Heart left ventricle (tissue), 16 donors: ENCODE measurements at regions not wholly inside any gene's neighbourhood (a gene's known extent, or its start where the extent isn't known, plus 50 kb on each side); places are given as distances from the start of the nearest gene placed in this dataset.

ENCODE experiments used
- ATAC-seq, 4 donors: fragments of 200-7000 bp; cut with Tn5 transposase; one replicate each; pipeline ENCODE4 v1.9.1; 2020 to 2022; ENCODE audit warnings: moderate library complexity in 4 of 4, mild to moderate bottlenecking in 3 of 4, moderate number of reproducible peaks in 1 of 4
- DNase-seq, 5 donors: peaks; one replicate each; pipeline ENCODE4 v3.0.0-alpha.2; 2020
- H3K27ac ChIP-seq, 12 donors: fragments of 200-600 bp; sonication (generic) in 4 of 12; one replicate each; pipeline versions ENCODE4 v1.5.0 to v1.8.0; 2016 to 2022; ENCODE audit warnings: mild to moderate bottlenecking in 2 of 12
- H3K27me3 ChIP-seq, 9 donors: fragments of 200-600 bp; sonication (generic) in 2 of 9; one replicate each; pipeline versions ENCODE4 v1.5.1 to v1.8.0; 2016 to 2022; ENCODE audit warnings: mild to moderate bottlenecking in 3 of 9
- H3K36me3 ChIP-seq, 9 donors: fragments of 200-600 bp; sonication (generic) in 2 of 9; one replicate each; pipeline versions ENCODE4 v1.5.0 to v1.8.0; 2018 to 2022; ENCODE audit warnings: mild to moderate bottlenecking in 2 of 9
- H3K4me1 ChIP-seq, 12 donors: fragments of 200-600 bp; sonication (generic) in 4 of 12; one replicate each; pipeline versions ENCODE4 v1.5.0 to v1.8.0; 2016 to 2022; ENCODE audit warnings: mild to moderate bottlenecking in 3 of 12
- H3K4me3 ChIP-seq, 12 donors: fragments of 200-600 bp; sonication (generic) in 4 of 12; one replicate each; pipeline versions ENCODE4 v1.5.0 to v1.8.0; 2017 to 2022; ENCODE audit warnings: mild to moderate bottlenecking in 9 of 12, moderate library complexity in 4 of 12
- H3K9me3 ChIP-seq, 12 donors: fragments of 200-600 bp; sonication (generic) in 4 of 12; one replicate each; pipeline versions ENCODE4 v1.5.0 to v1.8.0; 2016 to 2022; ENCODE audit warnings: mild to moderate bottlenecking in 1 of 12
- CTCF ChIP-seq, 12 donors: fragments of 200-600 bp; sonication (generic) in 4 of 12; IDR thresholded peaks; one replicate each; pipeline versions ENCODE4 v1.5.0 to v1.8.0; 2018 to 2022; ENCODE audit warnings: antibody characterized with exemption in 12 of 12, mild to moderate bottlenecking in 5 of 12
- POLR2A ChIP-seq, 2 donors: fragments of 450-650 bp; IDR thresholded peaks; one replicate each; pipeline ENCODE4 v1.6.1; 2017; ENCODE audit warnings: antibody characterized with exemption in 2 of 2, mild to moderate bottlenecking in 2 of 2, moderate library complexity in 2 of 2
- WGBS, 4 donors: extraction: QIAGEN DNeasy Blood & Tissue Kit in 2 of 4; methylation state at CpG; one replicate each; pipeline versions ENCODE4 v1.1.5 to v1.1.7; 2013 to 2018; 5-methylcytosine and 5-hydroxymethylcytosine counted together
- intact Hi-C, 10 donors: fragments of 100-400 bp; cut with DNase I; formaldehyde crosslinking; loops; one replicate each; pipeline versions ENCODE4 v1.11.1 to v1.14.2; 2022
- donor health status: ischemic (EF 13 %, LVEDD 7.1; RV severe dilation, severe dysfunction).
- donor health status: healthy with polysubstance abuse.
- donor health status: DM: no; HTN: yes; CAD: no.
- donor health status: DM: no; HTN: no; CAD: no.
- donor health status: ischemic (EF 25% LVEDD 6.9; RV normal size, moderate dysfunction).
- donor health status: ischemic (EF 25% LVEDD 5.7; RV mildly dilated, moderate dysfunction).
- donor health status: healthy.
- donor health status: DM: yes; HTN: yes; CAD: no.
- donor health status: ischemic (EF 35%, LVEDD 5.7; RV mildly dilated, moderate dysfunction).
- donor health status: nonischemic (EF 11% LVEDD 7.7; RV severe dilation, severe dysfunction).
- donor health status: DM: yes; HTN: yes; CAD: no.
- donor health status: PGD.
- donor health status: ischemic (EF 29% LVEDD 5.4; RV normal size, mild dysfunction).
- donor health status: nonischemic (EF 23%, LVEDD 6.1; RV moderate dilation, normal function).

DNA sequence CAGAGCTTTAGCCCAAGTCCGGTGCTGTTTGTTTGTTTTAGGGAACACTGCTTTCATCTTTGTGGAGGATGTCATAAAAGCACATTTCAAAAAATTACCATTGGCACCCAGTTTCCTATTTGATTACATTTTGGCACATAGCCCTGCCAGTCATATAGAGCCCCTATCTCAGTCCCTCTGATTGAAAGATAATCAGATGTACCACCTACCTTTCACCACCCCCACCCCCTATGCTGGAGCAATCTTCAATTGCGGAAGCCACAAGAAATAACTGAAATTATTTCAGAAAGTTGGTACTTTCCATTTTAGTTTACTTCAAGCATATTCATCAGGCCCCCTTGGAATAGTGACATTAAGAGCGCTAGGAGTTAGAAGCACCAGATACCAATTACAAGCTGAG lies 136.7 kb upstream of the RPL34 start:
- WGBS, 4 donors, result 81 to 91% (median 88%) methylated on average over 3 of the region's 3 CpGs
- H3K4me3 ChIP-seq, result no peak overlapping the region
- no peak for ATAC-seq
- H3K4me1 ChIP-seq, result peaks cover 0 to 4% (median 0%) of the 10 kb centered on the region in 12 donors
- intact Hi-C loops, result no loop called here
- H3K36me3 ChIP-seq, result no peaks in the 10 kb centered on the region
- no peaks in the 10 kb centered on the region for H3K27me3 ChIP-seq
- no peak for DNase-seq
- no peak overlapping the region for H3K27ac ChIP-seq
- H3K9me3 ChIP-seq, result no peaks in the 10 kb centered on the region
- TF ChIP-seq POLR2A (IDR thresholded peaks at IDR 0.05) (no peak), CTCF (IDR thresholded peaks at IDR 0.05) (no peak)

- intact Hi-C loops, result no loop called here
Observed at GRCh38 chr4:108483079-108483478, 137.3 kb upstream of the RPL34 start.

GRCh38 chr4:108480881-108481280 lies 139.5 kb upstream of the RPL34 start:
- no peak for DNase-seq
- TF ChIP-seq POLR2A (IDR thresholded peaks at IDR 0.05) (no peak), CTCF (IDR thresholded peaks at IDR 0.05) (no peak)
- Histone ChIP-seq H3K27ac (no peak overlapping the region), H3K36me3 (no peaks in the 10 kb centered on the region), H3K4me1 (peaks cover 0 to 4% (median 0%) of the 10 kb centered on the region in 12 donors), H3K4me3 (no peak overlapping the region), H3K9me3 (no peaks in the 10 kb centered on the region), H3K27me3 (no peaks in the 10 kb centered on the region)
- WGBS, 4 donors, result 85 to 88% (median 87%) methylated on average over 1 of the region's 1 CpG
- ATAC-seq, result no peak
- intact Hi-C loops, result no loop called here

More at GRCh38 chr4:108483079-108483478, 137.3 kb upstream of the RPL34 start:
- Histone ChIP-seq H3K9me3 (no peaks in the 10 kb centered on the region), H3K27ac (peak overlapping the region in 1 of 12 donors; percentile 3), H3K4me1 (peaks cover 0 to 4% (median 0%) of the 10 kb centered on the region in 12 donors), H3K36me3 (no peaks in the 10 kb centered on the region), H3K27me3 (no peaks in the 10 kb centered on the region), H3K4me3 (no peak overlapping the region)
- ATAC-seq (no peak), DNase-seq (no peak)
- TF ChIP-seq POLR2A (IDR thresholded peaks at IDR 0.05), result no peak
- no peak for TF ChIP-seq CTCF (IDR thresholded peaks at IDR 0.05)
- 21 to 30% (median 27%) methylated on average over 1 of the region's 1 CpG for WGBS, 4 donors

DNA sequence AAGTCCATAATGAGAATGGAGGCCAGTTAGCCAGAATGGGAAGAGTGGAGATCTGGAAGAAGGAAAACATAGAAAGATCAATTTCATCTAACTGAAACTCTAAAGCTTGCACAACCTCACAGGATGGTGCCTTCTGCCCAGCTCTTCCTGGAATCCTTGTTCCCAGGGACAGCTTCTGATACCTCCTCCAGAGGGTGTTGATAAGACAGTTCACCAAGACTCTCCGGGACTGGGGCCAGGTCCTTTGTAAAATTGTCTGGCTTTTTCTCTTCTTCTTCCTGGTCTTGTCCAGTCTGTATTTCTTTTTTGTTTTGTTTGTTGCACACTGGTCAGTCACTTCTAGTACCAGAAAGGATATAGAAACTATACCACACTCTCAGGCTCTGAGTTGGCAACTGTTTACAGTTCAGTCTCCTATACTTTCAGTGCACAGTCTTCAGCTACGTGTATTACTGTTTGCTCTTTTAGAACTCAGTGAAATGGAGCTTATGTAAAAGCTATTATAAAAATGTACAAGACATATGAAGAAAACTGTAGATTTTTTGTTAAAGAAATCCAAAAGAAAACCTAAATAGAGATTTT lies 142.8 kb upstream of the RPL34 start:
- 53 to 62% (median 57%) methylated on average over 2 of the region's 2 CpGs for WGBS, 4 donors
- Histone ChIP-seq H3K36me3 (no peaks in the 10 kb centered on the region), H3K4me3 (no peak overlapping the region), H3K27ac (no peak overlapping the region), H3K4me1 (peaks cover 0 to 2% (median 0%) of the 10 kb centered on the region in 12 donors), H3K27me3 (no peaks in the 10 kb centered on the region), H3K9me3 (no peaks in the 10 kb centered on the region)
- TF ChIP-seq POLR2A (IDR thresholded peaks at IDR 0.05), result no peak
- no peak for TF ChIP-seq CTCF (IDR thresholded peaks at IDR 0.05)
- DNase-seq (no peak), ATAC-seq (no peak)
- intact Hi-C loops, result no loop called here
